DND-41 (cell line): ENCODE measurements at regions not wholly inside any gene's neighbourhood (a gene's known extent, or its start where the extent isn't known, plus 50 kb on each side); places are given as distances from the start of the nearest gene placed in this dataset.

Experiments used
- EZH2 ChIP-seq: IDR thresholded peaks from 3 replicates; pipeline ENCODE4 v1.6.1; 2012; ENCODE audit warnings: borderline replicate concordance, low read depth, mild to moderate bottlenecking, moderate library complexity, low read length, inconsistent platforms; ENCODE audit not compliant: severe bottlenecking
- TF ChIP-seq, protein P1 (sequence below): IDR thresholded peaks from 2 replicates; pipeline ENCODE4 v1.5.1; 2012; ENCODE audit warnings: borderline replicate concordance, low read length, moderate library complexity, mild to moderate bottlenecking; ENCODE audit not compliant: poor library complexity, severe bottlenecking; ENCODE audit errors: extremely low read depth

DNA sequence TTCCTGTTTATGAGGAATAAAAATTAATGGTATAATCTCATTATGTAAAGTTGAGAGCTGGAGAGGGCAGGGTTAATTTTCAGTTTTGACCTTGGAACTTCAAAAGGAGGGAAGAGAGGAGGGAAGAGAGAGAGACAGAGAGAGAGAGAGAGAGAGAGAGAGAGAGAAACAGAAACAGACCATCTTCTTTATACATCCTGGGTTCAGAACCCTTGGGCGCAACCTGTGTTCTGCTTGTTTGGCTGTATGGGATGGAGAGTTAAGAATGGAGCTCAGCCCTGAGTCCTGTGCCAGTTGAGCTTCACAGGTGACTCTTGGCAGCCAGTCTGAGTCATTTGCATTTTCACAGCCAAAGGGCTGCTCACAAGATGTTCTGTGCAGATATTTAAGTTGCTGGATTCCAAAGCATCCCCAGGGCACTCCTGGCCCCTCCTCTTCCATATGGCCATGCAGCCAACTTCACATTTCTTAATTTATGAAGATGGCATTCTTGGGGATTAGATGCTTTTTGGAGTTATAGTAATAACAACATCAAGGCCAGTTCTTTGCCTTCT, 143.5 kb downstream of the CARTPT start:
- TF ChIP-seq EZH2: no peak
- TF ChIP-seq, protein P1, sequence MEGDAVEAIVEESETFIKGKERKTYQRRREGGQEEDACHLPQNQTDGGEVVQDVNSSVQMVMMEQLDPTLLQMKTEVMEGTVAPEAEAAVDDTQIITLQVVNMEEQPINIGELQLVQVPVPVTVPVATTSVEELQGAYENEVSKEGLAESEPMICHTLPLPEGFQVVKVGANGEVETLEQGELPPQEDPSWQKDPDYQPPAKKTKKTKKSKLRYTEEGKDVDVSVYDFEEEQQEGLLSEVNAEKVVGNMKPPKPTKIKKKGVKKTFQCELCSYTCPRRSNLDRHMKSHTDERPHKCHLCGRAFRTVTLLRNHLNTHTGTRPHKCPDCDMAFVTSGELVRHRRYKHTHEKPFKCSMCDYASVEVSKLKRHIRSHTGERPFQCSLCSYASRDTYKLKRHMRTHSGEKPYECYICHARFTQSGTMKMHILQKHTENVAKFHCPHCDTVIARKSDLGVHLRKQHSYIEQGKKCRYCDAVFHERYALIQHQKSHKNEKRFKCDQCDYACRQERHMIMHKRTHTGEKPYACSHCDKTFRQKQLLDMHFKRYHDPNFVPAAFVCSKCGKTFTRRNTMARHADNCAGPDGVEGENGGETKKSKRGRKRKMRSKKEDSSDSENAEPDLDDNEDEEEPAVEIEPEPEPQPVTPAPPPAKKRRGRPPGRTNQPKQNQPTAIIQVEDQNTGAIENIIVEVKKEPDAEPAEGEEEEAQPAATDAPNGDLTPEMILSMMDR: no peak
